H1 (cell line): ENCODE measurements at regions not wholly inside any gene's neighbourhood (a gene's known extent, or its start where the extent isn't known, plus 50 kb on each side); places are given as distances from the start of the nearest gene placed in this dataset.

Experiments used
- ATF3 ChIP-seq: IDR thresholded peaks from 2 replicates; pipeline ENCODE4 v1.6.1; 2011; ENCODE audit warnings: low read depth, mild to moderate bottlenecking, low read length; ENCODE audit not compliant: insufficient read depth
- EP300 ChIP-seq, 2 experiments: IDR thresholded peaks; 1 replicate in 1 of 2; 2 replicates in 1 of 2; pipeline ENCODE4 v1.6.1; 2011 to 2012; ENCODE audit warnings: low read depth in 2 of 2, low read length in 2 of 2, mild to moderate bottlenecking in 2 of 2, borderline replicate concordance in 1 of 2, inconsistent platforms in 1 of 2, moderate library complexity in 1 of 2
- EZH2 ChIP-seq: fragments of 200-600 bp; sonication (generic); IDR thresholded peaks from 2 replicates; pipeline ENCODE4 v1.7.1; 2012; ENCODE audit warnings: low read depth, mild to moderate bottlenecking, moderate library complexity, low read length, inconsistent platforms; ENCODE audit not compliant: severe bottlenecking
- GABPA ChIP-seq: IDR thresholded peaks from 2 replicates; pipeline ENCODE4 v1.6.1; 2011; ENCODE audit warnings: mild to moderate bottlenecking, low read length, moderate library complexity, borderline replicate concordance; ENCODE audit not compliant: insufficient read depth
- NANOG ChIP-seq: IDR thresholded peaks from 2 replicates; pipeline ENCODE4 v1.6.1; 2011; ENCODE audit warnings: low read length, low read depth, mild to moderate bottlenecking, inconsistent platforms; ENCODE audit not compliant: insufficient read depth, poor library complexity, severe bottlenecking
- POLR2A ChIP-seq, 2 experiments: IDR thresholded peaks; 1 replicate in 1 of 2; 2 replicates in 1 of 2; pipeline ENCODE4 v1.6.1; 2011; ENCODE audit warnings: low read depth in 2 of 2, low read length in 2 of 2, mild to moderate bottlenecking in 2 of 2; ENCODE audit errors: control extremely low read depth in 1 of 2
- TF ChIP-seq, protein P1 (sequence below), 3 experiments: IDR thresholded peaks; 1 replicate in 2 of 3; 2 replicates in 1 of 3; pipeline versions ENCODE4 v1.5.1 to v1.6.1; 2011; ENCODE audit warnings: low read length in 3 of 3, mild to moderate bottlenecking in 3 of 3, inconsistent platforms in 2 of 3, low read depth in 1 of 3, moderate library complexity in 1 of 3; ENCODE audit not compliant: insufficient read depth in 1 of 3; ENCODE audit errors: control extremely low read depth in 1 of 3

DNA sequence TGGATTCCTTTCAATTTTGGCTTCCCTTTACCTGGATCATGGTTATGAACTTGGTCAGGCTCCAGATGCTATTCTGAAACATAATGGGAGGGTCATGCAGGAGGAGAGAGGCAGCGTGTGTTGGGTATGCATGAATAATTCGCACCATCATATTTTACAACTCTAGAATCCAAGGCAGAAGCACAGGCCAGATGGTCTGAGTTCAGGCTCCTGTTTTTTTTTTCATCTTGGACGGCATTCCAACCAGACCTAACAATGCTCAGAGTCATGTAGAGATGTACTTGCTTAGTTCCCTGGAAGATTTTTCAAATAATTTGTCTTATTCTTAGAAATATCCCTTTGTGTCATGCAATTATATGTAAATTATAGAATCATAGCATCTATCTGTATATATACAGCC is 393.5 kb downstream of the JRKL start:
- TF ChIP-seq ATF3 (no peak), NANOG (no peak), POLR2A (IDR thresholded peaks at IDR 0.05; ENCODE audit: control extremely low read depth in 1 of 2, low read depth in 2 of 2, low read length in 2 of 2) (no peak), EZH2 (no peak), EP300 (IDR thresholded peaks at IDR 0.05; ENCODE audit: borderline replicate concordance in 1 of 2, low read depth in 2 of 2, low read length in 2 of 2) (no peak), GABPA (no peak)
- TF ChIP-seq, protein P1, sequence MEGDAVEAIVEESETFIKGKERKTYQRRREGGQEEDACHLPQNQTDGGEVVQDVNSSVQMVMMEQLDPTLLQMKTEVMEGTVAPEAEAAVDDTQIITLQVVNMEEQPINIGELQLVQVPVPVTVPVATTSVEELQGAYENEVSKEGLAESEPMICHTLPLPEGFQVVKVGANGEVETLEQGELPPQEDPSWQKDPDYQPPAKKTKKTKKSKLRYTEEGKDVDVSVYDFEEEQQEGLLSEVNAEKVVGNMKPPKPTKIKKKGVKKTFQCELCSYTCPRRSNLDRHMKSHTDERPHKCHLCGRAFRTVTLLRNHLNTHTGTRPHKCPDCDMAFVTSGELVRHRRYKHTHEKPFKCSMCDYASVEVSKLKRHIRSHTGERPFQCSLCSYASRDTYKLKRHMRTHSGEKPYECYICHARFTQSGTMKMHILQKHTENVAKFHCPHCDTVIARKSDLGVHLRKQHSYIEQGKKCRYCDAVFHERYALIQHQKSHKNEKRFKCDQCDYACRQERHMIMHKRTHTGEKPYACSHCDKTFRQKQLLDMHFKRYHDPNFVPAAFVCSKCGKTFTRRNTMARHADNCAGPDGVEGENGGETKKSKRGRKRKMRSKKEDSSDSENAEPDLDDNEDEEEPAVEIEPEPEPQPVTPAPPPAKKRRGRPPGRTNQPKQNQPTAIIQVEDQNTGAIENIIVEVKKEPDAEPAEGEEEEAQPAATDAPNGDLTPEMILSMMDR (IDR thresholded peaks at IDR 0.05; ENCODE audit: control extremely low read depth in 1 of 3, insufficient read depth in 1 of 3, low read depth in 1 of 3, low read length in 3 of 3) = no peak
